ENCODE measurements at regions not wholly inside any gene's neighbourhood (a gene's known extent, or its start where the extent isn't known, plus 50 kb on each side); places are given as distances from the start of the nearest gene placed in this dataset.

- Histone ChIP-seq H2AFZ (ENCODE audit: low read depth, low read length, poor library complexity, severe bottlenecking) (no peak overlapping the region), H3K4me1 (ENCODE audit: control insufficient read depth in 1 of 2, insufficient read depth in 2 of 2, low read length in 2 of 2) (peaks cover 75 to 98% of the 10 kb centered on the region in 2 experiments), H3K27ac (ENCODE audit: low read depth, low read length) (peak overlapping the region; percentile 94), H4K20me1 (ENCODE audit: insufficient read depth) (no peaks in the 10 kb centered on the region), H3K9ac (ENCODE audit: low read length) (peak overlapping the region; percentile 52), H3K9me3 (ENCODE audit: control insufficient read depth in 1 of 2, insufficient read depth in 1 of 2, low read depth in 1 of 2, low read length in 2 of 2) (no peaks in the 10 kb centered on the region), H3K79me2 (ENCODE audit: insufficient read depth, low read length) (peaks cover 55% of the 10 kb centered on the region), H3K36me3 (ENCODE audit: control insufficient read depth in 1 of 2, insufficient read depth in 2 of 2, low read length in 2 of 2) (no peaks in the 10 kb centered on the region), H3K4me2 (ENCODE audit: low read length) (peak overlapping the region; percentile 40; the same call in 1 of the 2 replicates), H3K4me3 (replicated peaks in 1 of 2; ENCODE audit: low read depth in 1 of 2, low read length in 2 of 2) (no peak overlapping the region), H3K9me2 (ENCODE audit: insufficient read depth) (no peaks in the 10 kb centered on the region), H3K27me3 (ENCODE audit: insufficient read depth, low read length) (no peaks in the 10 kb centered on the region)
- no peak for DNase-seq (ENCODE audit: low read depth, low spot score)
- intact Hi-C loops (cut with micrococcal nuclease) = no loop called here
- RAD21 ChIA-PET (ENCODE audit: low non-redundant PET in 1 of 2, low total read pairs in 2 of 2, uncharacterized antibody in 2 of 2, unreplicated experiment in 2 of 2) = no interaction called here
- CTCF ChIA-PET = no interaction called here
- no peak for ATAC-seq
- TF ChIP-seq ZBTB33 (IDR thresholded peaks at IDR 0.05; ENCODE audit: extremely low read depth, insufficient replicate concordance, low read length) = no peak
- TF ChIP-seq ZFX (IDR thresholded peaks at IDR 0.05) = no peak
- no peak for TF ChIP-seq EGR1 (IDR thresholded peaks at IDR 0.05; ENCODE audit: low read depth)
- no peak for TF ChIP-seq POLR2AphosphoS5 (IDR thresholded peaks at IDR 0.05; ENCODE audit: low read depth, low read length)
- no peak for TF ChIP-seq CTCF (IDR thresholded peaks at IDR 0.05 in 2 of 3, conservative IDR thresholded peaks at IDR 0.05 in 1 of 3; ENCODE audit: borderline replicate concordance in 1 of 3, insufficient read depth in 1 of 3, low read depth in 2 of 3, low read length in 2 of 3)
- TF ChIP-seq FOSL1 (IDR thresholded peaks at IDR 0.05; ENCODE audit: low read depth) = no peak
- TF ChIP-seq JUND (IDR thresholded peaks at IDR 0.05) = no peak
- TF ChIP-seq CEBPB (IDR thresholded peaks at IDR 0.05; ENCODE audit: low read depth) = no peak
- TF ChIP-seq SRF (IDR thresholded peaks at IDR 0.05; ENCODE audit: low read depth) = no peak
- TF ChIP-seq YY1 (IDR thresholded peaks at IDR 0.05; ENCODE audit: extremely low read depth, insufficient replicate concordance, low read depth, low read length) = no peak
- TF ChIP-seq TCF7L2 (IDR thresholded peaks at IDR 0.05; ENCODE audit: borderline replicate concordance, extremely low read depth, insufficient read depth, insufficient read length) = no peak
- no peak for TF ChIP-seq SP1 (IDR thresholded peaks at IDR 0.05; ENCODE audit: low read depth)
- TF ChIP-seq POLR2A (IDR thresholded peaks at IDR 0.05; ENCODE audit: borderline replicate concordance, extremely low read depth, insufficient read depth, insufficient read length) = no peak
- no peak for TF ChIP-seq CBX3 (IDR thresholded peaks at IDR 0.05; ENCODE audit: low read depth)
- TF ChIP-seq EZH2phosphoT487 (IDR thresholded peaks at IDR 0.05; ENCODE audit: borderline replicate concordance) = no peak
- TF ChIP-seq EZH2 (IDR thresholded peaks at IDR 0.05) = no peak
- TF ChIP-seq, protein P1, sequence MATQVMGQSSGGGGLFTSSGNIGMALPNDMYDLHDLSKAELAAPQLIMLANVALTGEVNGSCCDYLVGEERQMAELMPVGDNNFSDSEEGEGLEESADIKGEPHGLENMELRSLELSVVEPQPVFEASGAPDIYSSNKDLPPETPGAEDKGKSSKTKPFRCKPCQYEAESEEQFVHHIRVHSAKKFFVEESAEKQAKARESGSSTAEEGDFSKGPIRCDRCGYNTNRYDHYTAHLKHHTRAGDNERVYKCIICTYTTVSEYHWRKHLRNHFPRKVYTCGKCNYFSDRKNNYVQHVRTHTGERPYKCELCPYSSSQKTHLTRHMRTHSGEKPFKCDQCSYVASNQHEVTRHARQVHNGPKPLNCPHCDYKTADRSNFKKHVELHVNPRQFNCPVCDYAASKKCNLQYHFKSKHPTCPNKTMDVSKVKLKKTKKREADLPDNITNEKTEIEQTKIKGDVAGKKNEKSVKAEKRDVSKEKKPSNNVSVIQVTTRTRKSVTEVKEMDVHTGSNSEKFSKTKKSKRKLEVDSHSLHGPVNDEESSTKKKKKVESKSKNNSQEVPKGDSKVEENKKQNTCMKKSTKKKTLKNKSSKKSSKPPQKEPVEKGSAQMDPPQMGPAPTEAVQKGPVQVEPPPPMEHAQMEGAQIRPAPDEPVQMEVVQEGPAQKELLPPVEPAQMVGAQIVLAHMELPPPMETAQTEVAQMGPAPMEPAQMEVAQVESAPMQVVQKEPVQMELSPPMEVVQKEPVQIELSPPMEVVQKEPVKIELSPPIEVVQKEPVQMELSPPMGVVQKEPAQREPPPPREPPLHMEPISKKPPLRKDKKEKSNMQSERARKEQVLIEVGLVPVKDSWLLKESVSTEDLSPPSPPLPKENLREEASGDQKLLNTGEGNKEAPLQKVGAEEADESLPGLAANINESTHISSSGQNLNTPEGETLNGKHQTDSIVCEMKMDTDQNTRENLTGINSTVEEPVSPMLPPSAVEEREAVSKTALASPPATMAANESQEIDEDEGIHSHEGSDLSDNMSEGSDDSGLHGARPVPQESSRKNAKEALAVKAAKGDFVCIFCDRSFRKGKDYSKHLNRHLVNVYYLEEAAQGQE (IDR thresholded peaks at IDR 0.05; ENCODE audit: low read depth) = no peak
- no peak for TF ChIP-seq RAD21 (IDR thresholded peaks at IDR 0.05; ENCODE audit: low read depth)
- TF ChIP-seq MAX (IDR thresholded peaks at IDR 0.05) = no peak
- POLR2A ChIA-PET = no interaction called here
- no TSS peak for BruUV-seq (replicated peaks)
Measured at GRCh38 chr4:30946288-30946687, 226.1 kb downstream of the PCDH7 start.

Data from HCT116 (cell line).